ENCODE measurements at regions not wholly inside any gene's neighbourhood (a gene's known extent, or its start where the extent isn't known, plus 50 kb on each side); places are given as distances from the start of the nearest gene placed in this dataset.

DNA sequence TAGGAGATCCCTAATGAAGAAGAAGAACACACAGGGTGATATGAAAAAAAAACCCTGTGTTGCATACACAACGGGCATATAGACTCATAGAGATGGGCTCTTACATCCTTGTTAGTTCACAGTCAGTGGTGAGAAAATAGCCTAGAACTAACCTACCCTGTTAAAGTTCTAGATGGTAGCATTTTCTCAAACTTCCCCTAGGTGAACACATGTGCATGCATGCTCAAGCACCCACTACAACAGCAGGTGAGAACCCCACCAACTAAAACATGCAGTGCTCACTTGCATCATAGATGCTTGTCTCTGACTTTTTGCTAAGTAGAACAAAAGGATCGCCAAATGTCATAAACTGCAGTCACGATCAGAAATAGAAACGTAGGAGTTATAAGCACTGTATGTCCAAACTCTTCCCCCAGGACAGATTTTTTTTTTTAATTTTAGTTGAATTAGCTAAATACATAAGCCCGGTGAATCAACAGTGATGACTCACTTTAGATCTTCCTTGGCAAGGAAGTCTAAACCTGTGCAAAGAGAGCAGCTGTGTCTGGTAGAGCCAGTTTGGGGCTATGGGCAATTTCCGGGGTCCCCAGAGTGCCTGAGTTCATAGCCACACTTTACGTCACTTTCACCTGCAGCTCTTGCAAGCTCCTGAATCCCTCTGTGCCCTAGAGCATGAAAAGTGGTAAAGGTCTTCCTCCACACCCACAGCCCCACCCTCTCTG lies 96.2 kb upstream of the SEMA6D start:
- DNase-seq (ENCODE audit: low spot score) = no peak

GRCh38 chr15:47622055-47622454 lies 95.2 kb upstream of the SEMA6D start:
- no peak for DNase-seq (ENCODE audit: low spot score)

GRCh38 chr15:47624503-47624902 lies 92.8 kb upstream of the SEMA6D start:
- no peak for DNase-seq (ENCODE audit: low spot score)

- DNase-seq (ENCODE audit: low spot score) = no peak
These were observed 78.3 kb upstream of the SEMA6D start for GRCh38 chr15:47639042-47639441.

- DNase-seq (ENCODE audit: low spot score) = no peak
These were observed 77.2 kb upstream of the SEMA6D start for GRCh38 chr15:47640079-47640478.

DNA sequence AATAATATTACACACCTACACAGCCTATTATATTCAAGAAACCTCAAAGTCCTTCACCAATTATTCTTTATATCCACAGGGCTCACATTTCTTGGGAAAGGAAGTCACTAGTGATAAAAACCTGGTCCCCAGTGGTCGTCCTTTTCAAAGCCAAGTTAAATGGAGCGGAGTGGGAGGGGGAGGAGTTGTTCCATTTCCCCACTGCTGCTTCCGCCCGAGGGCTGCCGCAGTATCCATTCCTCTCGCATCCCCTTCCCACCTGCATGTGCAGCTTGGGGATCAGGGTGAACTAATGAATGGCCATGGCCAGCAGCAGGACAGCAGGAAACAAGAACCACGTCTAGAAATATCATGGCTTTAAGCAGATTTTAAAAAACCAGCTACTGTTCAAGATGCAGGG lies 76.4 kb upstream of the SEMA6D start:
- DNase-seq (ENCODE audit: low spot score) = no peak

DNA sequence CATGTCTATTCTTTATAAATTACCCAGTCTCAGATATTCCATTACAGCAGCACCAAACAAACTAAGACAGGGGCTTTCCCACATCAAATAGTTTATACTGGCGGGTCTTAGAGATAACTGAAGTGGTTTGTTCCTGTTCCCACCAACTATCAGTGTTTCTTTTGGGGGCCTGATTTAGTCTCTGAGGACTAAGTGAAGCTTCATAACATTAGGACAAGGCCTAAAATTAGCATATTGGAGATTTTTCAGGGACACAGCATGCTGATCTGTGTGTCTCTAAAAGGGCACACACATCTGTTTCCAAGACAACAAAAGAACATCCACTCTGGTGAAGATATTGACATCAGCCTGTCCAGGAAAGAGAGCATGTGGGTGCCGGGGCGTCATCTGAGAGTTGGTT lies 72.6 kb upstream of the SEMA6D start:
- no peak for DNase-seq (ENCODE audit: low spot score)

DNA sequence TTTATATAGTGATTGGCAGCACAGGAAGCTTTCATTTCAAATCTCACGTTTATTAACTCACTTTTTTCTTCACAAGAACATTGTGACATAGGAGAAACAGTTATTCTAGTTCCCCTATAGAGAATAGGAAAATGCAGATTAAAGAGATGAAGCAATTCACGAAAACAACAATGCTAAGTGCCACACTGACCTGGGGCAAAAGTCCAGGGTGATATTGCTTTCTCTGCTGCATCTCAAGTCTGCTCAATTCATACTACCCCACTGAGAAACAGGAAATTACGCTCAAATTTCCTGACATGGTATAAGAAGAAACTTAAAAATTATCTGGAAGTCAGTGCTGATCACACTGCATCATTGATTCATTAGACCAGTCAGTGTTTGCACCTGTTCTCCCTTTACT lies 66.7 kb upstream of the SEMA6D start:
- DNase-seq (ENCODE audit: low spot score) = no peak

DNA sequence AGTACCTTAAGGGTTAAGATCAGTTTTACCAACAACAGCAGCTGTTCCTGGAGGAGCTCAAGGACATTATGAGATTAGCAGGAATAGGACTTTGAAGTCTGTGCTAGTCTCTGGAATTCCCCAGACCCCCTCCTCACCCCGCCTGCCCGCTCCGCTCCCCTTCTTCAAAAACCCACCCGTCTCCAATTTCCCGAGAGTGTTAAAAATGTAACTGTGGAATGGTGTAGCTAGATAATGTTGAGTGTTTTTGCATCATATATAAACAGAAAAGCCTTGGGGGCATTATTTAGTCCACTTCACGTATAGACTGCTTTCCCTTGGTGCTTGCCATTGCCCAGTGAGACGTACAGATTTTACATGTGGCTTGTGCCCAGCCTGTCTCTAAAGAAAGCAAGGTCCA lies 65.0 kb upstream of the SEMA6D start:
- DNase-seq (ENCODE audit: low spot score) = no peak

DNA sequence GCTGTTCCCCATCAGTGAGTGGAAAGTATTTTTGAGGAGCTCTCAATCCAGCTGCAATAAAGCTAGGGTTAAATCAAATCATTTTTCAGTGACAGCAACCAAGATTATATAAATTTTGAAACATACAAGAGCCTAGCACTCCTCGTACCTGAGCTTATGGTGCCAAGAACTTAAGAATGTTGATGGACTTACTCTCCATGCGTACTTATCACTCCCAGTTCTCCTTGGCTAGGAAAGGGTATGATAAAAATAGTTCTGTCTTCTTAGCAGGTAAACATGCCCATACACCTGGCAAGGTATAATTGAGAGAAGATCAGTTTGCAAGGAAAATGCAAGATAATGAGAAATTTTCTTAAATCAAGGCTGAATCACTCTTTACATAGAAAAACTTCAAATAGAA lies 64.5 kb upstream of the SEMA6D start:
- DNase-seq (ENCODE audit: low spot score) = no peak

DNA sequence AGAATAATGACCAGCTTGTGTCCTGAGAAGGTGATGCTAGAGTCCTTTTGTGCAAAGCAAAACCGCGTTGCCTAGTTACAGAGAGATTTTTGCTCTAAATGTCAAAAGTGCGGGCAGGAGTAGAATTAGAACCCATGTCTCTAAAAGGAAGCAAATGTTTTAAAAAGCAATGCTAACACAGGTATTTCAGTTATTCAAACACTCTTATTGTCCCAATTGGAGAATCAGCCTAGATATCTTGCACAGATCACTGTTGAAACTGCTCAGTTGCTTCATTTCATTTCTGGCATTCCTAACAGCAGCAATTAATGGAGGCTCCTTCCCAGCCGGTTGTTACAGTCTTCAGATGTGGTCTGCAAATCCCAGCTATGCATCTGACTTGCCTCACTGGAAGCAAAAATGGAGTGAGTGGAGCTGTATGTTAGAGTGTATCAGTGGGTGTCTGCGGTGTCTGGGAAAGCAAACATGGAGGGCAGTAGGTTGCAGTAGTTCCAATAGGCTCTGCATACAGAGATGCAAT lies 55.6 kb upstream of the SEMA6D start:
- no peak for DNase-seq (ENCODE audit: low spot score)

DNA sequence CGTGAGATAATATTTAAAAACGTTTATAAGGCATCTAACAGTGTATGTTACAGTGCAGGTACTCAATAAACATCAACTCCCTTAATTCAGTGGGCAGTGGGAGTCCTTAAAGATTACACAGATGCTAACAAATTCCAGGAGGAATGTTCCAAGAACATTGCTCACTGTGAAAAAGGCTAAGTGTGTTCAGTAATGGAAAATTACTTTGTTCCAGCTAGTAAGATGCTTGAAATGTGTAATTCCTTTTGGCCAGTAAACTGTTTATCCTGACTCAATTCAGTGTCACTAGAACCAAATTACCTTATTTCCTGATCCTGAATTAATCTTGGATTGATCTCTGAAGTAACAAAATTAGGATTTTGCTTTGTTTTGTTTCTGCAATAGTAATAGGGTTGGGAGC lies 54.2 kb upstream of the SEMA6D start:
- peak; percentile 7 for DNase-seq (ENCODE audit: low spot score)

Data from AG08396 (cell line).